Colon (tissue), 2 donors: ENCODE measurements at regions not wholly inside any gene's neighbourhood (a gene's known extent, or its start where the extent isn't known, plus 50 kb on each side); places are given as distances from the start of the nearest gene placed in this dataset.
"Not testable (repeated sequence)": the region's sequence is repeated elsewhere in the genome, so short reads cannot be mapped to it uniquely, and the experiment has no call there.

Experiments
- FAIRE-seq: peaks from 2 replicates; lab custom pipeline; 2012; peaks lifted over from hg19 to GRCh38; lab: Jason Lieb, UNC
- donor health status: control.
- donor health status: control.

DNA sequence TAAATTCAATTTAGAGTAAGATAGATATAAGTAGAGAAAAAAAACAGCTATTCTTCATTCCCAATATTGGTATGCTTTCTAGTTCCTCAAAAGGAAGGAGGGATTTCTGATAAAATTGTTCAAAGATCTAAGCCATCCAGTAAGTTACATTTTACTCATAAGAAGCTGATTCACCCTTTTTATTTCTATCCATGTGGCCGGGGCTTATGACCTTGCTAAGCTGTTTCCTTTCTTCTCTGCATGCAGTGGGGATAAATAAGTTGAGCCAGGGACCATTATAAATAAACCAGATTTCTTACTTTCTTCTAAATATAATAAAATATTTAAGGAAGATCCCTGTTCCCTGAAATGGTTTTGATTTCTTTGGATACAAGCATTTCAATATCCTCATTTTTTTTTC lies 502.3 kb downstream of the PDHA2 start:
- no peak for FAIRE-seq

GRCh38 chr4:96342790-96343455 lies 503.0 kb downstream of the PDHA2 start:
- no peak for FAIRE-seq

GRCh38 chr4:96343836-96344235 lies 503.9 kb downstream of the PDHA2 start:
- FAIRE-seq: no peak

- no peak for FAIRE-seq
Measured at GRCh38 chr4:96347582-96347981, 507.7 kb downstream of the PDHA2 start.

DNA sequence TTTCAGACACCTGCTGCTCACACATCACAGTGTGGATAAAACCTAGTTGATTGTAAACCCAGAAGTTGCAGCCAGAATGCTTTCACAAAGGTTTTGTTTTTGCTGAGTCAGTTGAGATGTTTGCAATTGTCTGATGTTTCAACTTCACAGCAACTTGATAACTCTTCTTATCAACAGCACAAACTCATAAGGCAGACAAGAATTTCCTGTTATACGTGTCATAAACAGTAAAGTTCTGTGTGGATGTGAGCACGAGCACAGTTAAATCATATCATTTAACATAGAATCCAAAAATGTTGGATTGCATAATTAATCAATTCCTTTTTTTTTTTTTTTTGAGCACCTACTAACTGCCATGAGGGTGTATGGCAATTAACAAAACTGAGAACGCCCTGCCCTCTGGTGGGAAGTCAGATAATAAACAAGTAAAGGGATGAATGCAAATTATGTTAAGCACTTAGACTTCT lies 512.2 kb downstream of the PDHA2 start:
- no peak for FAIRE-seq

DNA sequence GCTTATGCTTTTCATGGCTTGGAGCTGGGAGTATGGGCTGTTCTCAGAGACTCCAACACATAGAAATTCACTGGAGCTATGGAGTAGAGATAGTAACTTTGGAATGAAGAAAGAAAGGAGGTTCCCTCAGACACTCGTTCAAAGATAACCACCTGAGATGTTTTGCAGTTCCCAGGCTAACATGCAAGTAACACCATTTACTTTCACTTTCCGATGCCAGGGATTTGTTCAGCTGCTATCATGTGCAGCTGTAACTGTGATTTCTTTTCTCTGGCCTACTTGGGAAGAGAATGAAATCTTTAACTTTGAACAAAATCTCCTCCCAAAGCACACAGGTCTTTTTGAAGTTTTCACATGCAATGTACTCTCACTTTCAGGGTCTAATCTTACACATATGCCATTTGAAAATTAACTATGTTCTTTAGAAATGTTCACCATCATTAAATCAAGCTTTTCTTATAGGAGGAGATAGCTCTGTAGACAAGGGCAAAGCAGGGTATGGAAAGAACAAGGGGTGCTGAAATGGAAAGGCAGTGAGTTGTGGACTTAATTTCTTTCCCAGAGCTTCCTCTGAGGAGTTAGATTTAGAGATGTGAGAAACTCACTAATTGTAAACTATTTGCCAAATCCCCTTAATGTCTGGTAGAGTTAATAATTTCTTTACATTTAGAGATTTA lies 514.3 kb downstream of the PDHA2 start:
- no peak for FAIRE-seq

DNA sequence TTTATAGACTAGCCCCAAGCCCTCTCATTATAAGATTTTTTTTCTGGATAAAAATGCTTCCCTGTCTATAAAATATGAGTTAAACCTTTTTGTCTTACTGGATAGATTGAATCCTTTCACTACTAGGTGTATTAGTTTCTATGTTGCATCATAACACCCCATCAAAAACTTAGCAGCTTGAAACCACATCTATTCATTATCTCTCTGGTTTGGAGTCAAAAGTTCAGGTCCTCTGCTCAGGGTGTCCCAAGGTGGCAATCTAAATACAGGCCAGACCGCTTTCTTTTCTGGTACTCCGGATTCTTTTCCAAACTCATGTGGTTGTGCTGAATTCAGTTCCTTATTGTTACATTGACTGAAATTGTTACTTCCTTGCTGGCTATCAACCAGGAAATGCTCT lies 515.5 kb downstream of the PDHA2 start:
- FAIRE-seq: no peak

DNA sequence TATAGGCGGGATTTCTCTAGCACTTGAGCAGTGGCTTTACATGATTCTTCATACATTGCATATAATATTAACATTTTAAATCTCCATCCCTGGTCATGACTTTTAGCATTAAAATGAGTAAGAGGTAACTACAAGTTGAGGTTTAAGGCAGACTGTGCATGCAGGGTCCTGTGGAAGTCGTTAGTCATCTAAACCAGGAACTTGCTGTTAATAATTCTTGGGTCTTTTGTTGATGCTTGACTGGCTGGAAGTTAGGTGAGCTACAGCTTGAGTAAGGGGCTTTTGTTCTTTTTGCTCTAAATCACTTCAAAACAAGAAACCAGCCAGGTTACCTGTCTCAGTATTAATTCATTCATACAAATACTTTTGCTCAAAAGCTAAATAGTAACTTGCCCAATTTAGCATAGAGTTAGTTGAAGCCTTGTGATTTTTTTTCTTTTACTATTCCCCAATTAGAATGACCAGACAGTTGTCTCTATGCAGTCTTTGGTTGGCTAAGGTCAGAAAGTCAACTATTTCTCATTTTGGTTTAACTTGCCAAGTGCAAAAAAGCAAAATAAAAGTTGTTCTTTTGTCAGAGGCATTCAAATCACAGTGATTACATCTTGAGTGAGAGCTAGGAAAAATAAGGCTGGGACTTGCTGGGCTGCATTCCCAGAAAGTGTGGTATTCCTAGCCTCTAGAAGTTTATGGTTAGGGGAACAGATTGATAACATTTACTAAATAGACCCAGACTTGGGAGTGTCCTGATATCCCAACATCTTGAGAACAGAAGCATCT lies 516.9 kb downstream of the PDHA2 start:
- no peak for FAIRE-seq

- FAIRE-seq: no peak
Measured at GRCh38 chr4:96366632-96367031, 526.7 kb downstream of the PDHA2 start.

- FAIRE-seq: no peak
Measured at GRCh38 chr4:96375367-96375766, 535.5 kb downstream of the PDHA2 start.

DNA sequence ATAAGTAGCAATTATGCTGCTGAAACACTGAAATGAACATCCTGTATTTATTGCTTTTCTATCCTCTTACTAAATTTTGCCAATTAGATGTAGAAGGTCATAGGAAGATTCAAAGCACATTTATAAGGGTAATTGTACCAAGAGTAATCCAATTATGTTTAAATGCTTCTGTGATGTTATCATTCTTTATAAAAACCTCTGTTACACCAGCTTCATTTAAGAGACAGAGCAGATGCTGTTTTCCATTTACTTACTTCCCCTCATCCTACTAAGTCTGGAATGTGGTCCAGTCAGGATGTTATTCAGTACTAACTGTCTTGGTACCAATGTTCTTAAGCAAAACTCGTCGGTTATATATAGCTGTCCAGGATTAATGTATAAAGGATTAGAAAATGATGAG lies 539.6 kb downstream of the PDHA2 start:
- FAIRE-seq: no peak

DNA sequence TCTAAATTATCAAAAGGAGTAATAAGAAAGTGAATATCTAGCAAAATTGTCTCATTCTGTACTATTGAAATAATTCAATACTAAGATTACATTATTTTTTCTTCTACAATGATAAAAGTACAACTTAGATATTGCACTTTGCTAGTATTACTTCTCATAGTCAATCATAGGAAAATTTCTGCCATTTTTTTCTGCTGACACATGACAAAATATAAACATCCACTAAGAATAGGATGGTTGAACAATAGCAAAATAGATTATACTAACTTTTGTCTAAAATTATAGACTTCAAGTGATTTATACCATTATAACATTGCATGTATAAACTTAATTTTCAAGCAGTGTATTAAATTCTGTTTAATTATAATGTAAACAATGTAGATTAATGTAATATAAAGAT lies 540.2 kb downstream of the PDHA2 start:
- no peak for FAIRE-seq

DNA sequence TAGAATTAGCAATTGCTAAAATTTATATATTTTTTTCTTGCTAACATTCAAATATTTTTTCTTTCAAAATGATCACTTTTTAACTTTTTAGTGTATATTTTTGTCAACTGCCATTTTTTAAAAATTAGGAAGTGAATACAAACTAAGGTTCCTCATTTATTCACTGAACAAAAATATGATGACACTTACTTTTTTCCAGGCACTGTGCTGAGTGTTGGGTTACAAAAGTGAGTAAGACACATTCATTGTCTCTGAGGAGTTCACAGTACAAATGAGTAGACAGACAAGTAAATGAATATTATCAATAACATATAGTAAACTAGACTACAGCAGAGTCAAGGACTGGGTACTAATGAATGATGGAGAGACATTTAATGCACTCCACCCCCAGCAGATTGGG lies 543.5 kb downstream of the PDHA2 start:
- no peak for FAIRE-seq

DNA sequence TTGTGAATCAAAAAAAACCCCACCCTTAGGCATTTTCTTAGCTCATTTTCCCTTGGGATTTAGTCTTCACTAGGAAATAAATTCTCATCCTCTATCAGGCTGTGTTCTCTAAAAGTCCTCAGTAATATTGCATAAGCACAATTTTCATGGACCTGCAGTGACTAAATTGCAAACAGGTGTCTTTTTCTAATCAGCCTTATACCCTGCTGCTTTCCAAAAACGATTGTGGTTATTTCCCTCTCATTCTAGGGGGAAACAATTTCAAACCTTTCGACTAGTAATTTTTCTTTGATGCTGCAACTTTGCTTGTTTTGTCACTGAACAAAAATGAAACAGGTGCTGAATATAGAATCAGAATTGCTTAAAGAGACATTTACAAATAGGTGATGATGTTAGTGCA lies 549.9 kb downstream of the PDHA2 start:
- FAIRE-seq: no peak

DNA sequence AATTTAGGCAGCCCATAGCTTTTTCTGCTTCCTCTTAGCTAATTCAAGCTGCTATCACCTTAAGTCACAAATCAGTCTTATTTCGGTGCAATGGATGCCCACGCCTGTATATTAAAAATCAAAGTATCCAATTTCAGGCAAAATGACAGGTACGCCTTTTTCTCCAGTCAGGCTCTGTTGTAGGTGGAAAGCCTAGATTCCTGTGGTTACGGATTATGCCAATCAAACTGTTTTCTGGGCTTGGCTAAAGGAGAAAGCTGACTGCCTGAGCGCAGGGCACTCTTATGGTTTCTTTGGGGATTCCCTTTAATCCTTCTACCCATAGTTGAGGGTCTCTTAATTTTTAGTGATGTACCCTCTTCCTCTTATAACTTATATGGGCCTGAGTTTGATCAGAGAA lies 550.5 kb downstream of the PDHA2 start:
- no peak for FAIRE-seq

- no peak for FAIRE-seq
Measured at GRCh38 chr4:96395747-96396146, 555.9 kb downstream of the PDHA2 start.

GRCh38 chr4:96406742-96407141 lies 566.8 kb downstream of the PDHA2 start:
- no peak for FAIRE-seq

DNA sequence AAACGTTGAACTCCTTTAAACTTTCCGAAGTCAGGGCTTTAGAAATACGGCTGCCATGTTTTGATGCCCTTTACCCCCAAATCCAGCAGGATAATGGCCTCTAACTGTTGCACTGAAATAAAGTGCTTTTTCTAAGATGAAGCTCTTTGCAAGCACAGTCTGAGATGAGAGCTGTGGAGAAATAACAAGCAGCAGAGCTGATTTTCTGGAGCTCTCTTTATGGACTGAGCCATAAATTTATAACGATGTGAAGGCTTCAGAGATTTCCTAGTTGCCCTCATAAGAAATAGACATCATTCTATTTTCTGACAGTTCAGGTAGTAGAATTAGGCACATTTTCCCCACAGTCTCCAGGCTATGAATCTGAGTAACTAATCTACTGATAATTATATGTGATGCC lies 567.3 kb downstream of the PDHA2 start:
- FAIRE-seq: no peak

DNA sequence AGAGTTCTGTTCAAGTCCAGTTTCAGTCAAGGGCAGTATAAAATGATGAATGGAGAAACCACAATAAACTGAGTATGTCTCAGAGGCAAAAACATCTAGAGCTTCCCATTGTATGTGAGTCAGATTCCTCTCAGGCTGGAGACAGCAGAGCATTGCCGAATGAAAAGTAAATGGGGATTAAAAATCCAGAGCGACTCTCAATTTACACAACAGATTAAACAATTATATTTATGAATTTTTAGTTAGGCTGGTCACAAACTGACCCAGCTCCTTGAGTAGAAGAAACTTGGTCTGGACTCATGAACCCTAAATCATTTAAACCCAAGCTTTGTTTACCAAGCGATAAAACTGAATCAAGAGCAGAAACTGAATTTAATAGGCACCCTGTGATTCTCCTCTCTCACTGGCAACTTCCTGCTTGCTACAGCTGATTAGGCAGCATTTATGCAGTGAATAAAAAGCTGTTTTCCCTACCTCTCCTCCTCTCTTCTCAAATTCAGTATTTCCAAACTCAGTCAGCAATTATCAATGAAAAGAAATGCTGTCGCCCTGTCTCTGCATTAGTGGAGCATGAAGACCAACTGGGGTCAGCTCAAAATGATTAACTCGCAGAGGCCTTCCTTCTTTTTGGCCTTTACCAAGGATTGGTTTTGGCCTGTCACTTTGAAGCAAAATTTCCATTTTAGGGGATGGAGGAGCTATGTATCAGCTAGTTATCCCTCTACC lies 568.0 kb downstream of the PDHA2 start:
- FAIRE-seq: no peak

DNA sequence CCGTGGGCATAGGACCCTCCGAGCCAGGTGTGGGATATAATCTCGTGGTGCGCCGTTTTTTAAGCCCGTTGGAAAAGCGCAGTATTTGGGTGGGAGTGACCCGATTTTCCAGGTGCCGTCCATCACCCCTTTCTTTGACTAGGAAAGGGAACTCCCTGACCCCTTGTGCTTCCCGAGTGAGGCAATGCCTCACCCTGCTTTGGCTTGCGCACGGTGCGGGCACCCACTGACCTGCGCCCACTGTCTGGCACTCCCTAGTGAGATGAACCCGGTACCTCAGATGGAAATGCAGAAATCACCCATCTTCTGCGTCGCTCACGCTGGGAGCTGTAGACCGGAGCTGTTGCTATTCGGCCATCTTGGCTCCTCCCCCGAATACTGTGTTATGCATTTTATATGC lies 575.0 kb downstream of the PDHA2 start:
- FAIRE-seq: not testable (repeated sequence)

DNA sequence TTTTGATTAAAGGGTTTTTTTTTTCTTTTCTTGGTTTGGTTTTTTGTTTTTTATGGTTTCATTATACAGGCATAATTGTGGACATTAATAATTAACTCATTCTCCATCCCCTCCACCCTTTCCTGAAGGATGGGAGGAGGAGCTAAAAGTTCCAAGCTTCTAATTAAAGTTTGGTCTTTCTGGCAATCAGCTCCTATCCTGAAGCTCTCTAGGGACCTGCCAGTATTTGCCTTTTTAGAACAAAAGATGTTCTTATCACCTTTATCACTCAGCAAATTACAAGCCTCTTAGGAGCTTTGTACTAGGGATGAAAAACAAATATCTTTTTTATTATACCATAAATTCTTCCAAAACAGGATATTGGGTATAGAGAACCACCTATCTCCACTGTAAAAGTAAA lies 589.8 kb downstream of the PDHA2 start:
- FAIRE-seq: no peak

GRCh38 chr4:96431094-96431493 lies 591.2 kb downstream of the PDHA2 start:
- FAIRE-seq: no peak
